Peyer's patch (tissue), 4 donors: ENCODE measurements at regions not wholly inside any gene's neighbourhood (a gene's known extent, or its start where the extent isn't known, plus 50 kb on each side); places are given as distances from the start of the nearest gene placed in this dataset.
"Not testable (repeated sequence)": the region's sequence is repeated elsewhere in the genome, so short reads cannot be mapped to it uniquely, and the experiment has no call there.

ENCODE experiments used
- DNase-seq, 3 donors: peaks; one replicate each; pipeline ENCODE4 v3.0.0-alpha.2; 2017 to 2019
- H3K27ac ChIP-seq, 4 donors: fragments of 200-600 bp; sonication (generic); one replicate each; pipeline ENCODE4 v1.5.1; 2016 to 2019
- H3K27me3 ChIP-seq, 2 donors: fragments of 200-600 bp; sonication (generic); one replicate each; pipeline ENCODE4 v1.5.1; 2019
- H3K36me3 ChIP-seq, 3 donors: fragments of 200-600 bp; sonication (generic); one replicate each; pipeline ENCODE4 v1.5.1; 2016 to 2019
- H3K4me1 ChIP-seq, 4 donors: fragments of 200-600 bp; sonication (generic); one replicate each; pipeline ENCODE4 v1.5.1; 2016 to 2019
- H3K4me3 ChIP-seq, 4 donors: fragments of 200-600 bp; sonication (generic); 1 replicate in 3 of 4; 2 replicates in 1 of 4; pipeline ENCODE4 v1.5.1; 2016 to 2019; ENCODE audit warnings: mild to moderate bottlenecking in 1 of 4
- H3K9me3 ChIP-seq, 4 donors: fragments of 200-600 bp; sonication (generic); one replicate each; pipeline ENCODE4 v1.5.1; 2016 to 2019; ENCODE audit warnings: mild to moderate bottlenecking in 1 of 4
- CTCF ChIP-seq, 6 experiments: fragments of 450-650 bp in 4 of 6; fragments of 200-600 bp in 2 of 6; sonication (generic) in 1 of 6; IDR thresholded peaks; one replicate each; pipeline ENCODE4 v1.5.1; 2017 to 2019; ENCODE audit warnings: antibody characterized with exemption in 6 of 6, mild to moderate bottlenecking in 3 of 6, moderate library complexity in 1 of 6
- POLR2A ChIP-seq, 2 donors: fragments of 450-650 bp; IDR thresholded peaks; one replicate each; pipeline ENCODE4 v1.5.1; 2017; ENCODE audit warnings: antibody characterized with exemption in 2 of 2, mild to moderate bottlenecking in 2 of 2, moderate library complexity in 2 of 2

GRCh38 chr3:191894406-191894805, 433.4 kb downstream of the PYDC2 start:
- no peak overlapping the region for H3K4me3 ChIP-seq
- no peaks in the 10 kb centered on the region for H3K4me1 ChIP-seq
- TF ChIP-seq POLR2A (IDR thresholded peaks at IDR 0.05): no peak
- TF ChIP-seq CTCF (IDR thresholded peaks at IDR 0.05): no peak
- no peaks in the 10 kb centered on the region for H3K27me3 ChIP-seq
- no peaks in the 10 kb centered on the region for H3K9me3 ChIP-seq
- no peak for DNase-seq
- no peaks in the 10 kb centered on the region for H3K36me3 ChIP-seq
- no peak overlapping the region for H3K27ac ChIP-seq

- H3K27me3 ChIP-seq: no peaks in the 10 kb centered on the region
- H3K27ac ChIP-seq: no peak overlapping the region
- no peaks in the 10 kb centered on the region for H3K36me3 ChIP-seq
- no peaks in the 10 kb centered on the region for H3K4me1 ChIP-seq
- DNase-seq: no peak
- TF ChIP-seq CTCF (IDR thresholded peaks at IDR 0.05) (no peak), POLR2A (IDR thresholded peaks at IDR 0.05) (no peak)
- H3K9me3 ChIP-seq: no peaks in the 10 kb centered on the region
- no peak overlapping the region for H3K4me3 ChIP-seq
Measured at GRCh38 chr3:191901741-191902140, 440.8 kb downstream of the PYDC2 start.

GRCh38 chr3:191912616-191913204, 451.7 kb downstream of the PYDC2 start:
- no peak overlapping the region for H3K27ac ChIP-seq
- no peaks in the 10 kb centered on the region for H3K27me3 ChIP-seq
- no peaks in the 10 kb centered on the region for H3K9me3 ChIP-seq
- no peaks in the 10 kb centered on the region for H3K4me1 ChIP-seq
- TF ChIP-seq POLR2A (IDR thresholded peaks at IDR 0.05) (no peak), CTCF (IDR thresholded peaks at IDR 0.05) (no peak)
- no peak for DNase-seq
- H3K36me3 ChIP-seq: no peaks in the 10 kb centered on the region
- no peak overlapping the region for H3K4me3 ChIP-seq

GRCh38 chr3:191915712-191916111, 454.7 kb downstream of the PYDC2 start:
- DNase-seq: no peak
- TF ChIP-seq POLR2A (IDR thresholded peaks at IDR 0.05): no peak
- TF ChIP-seq CTCF (IDR thresholded peaks at IDR 0.05): no peak
- Histone ChIP-seq H3K27me3 (no peaks in the 10 kb centered on the region), H3K27ac (no peak overlapping the region), H3K4me1 (no peaks in the 10 kb centered on the region), H3K4me3 (no peak overlapping the region), H3K36me3 (no peaks in the 10 kb centered on the region), H3K9me3 (no peaks in the 10 kb centered on the region)

- H3K9me3 ChIP-seq: no peaks in the 10 kb centered on the region
- H3K27me3 ChIP-seq: no peaks in the 10 kb centered on the region
- H3K4me1 ChIP-seq: no peaks in the 10 kb centered on the region
- TF ChIP-seq POLR2A (IDR thresholded peaks at IDR 0.05) (no peak), CTCF (IDR thresholded peaks at IDR 0.05) (no peak)
- H3K4me3 ChIP-seq: no peak overlapping the region
- DNase-seq: no peak
- no peaks in the 10 kb centered on the region for H3K36me3 ChIP-seq
- H3K27ac ChIP-seq: no peak overlapping the region
Measured at GRCh38 chr3:191919491-191920026, 458.6 kb downstream of the PYDC2 start.

GRCh38 chr3:191922570-191922969, 461.6 kb downstream of the PYDC2 start:
- TF ChIP-seq POLR2A (IDR thresholded peaks at IDR 0.05) (no peak), CTCF (IDR thresholded peaks at IDR 0.05) (no peak)
- H3K4me1 ChIP-seq: no peaks in the 10 kb centered on the region
- H3K9me3 ChIP-seq: no peaks in the 10 kb centered on the region
- H3K27ac ChIP-seq: no peak overlapping the region
- no peak for DNase-seq
- H3K27me3 ChIP-seq: no peaks in the 10 kb centered on the region
- no peaks in the 10 kb centered on the region for H3K36me3 ChIP-seq
- H3K4me3 ChIP-seq: no peak overlapping the region

- not testable (repeated sequence) for DNase-seq, H3K27ac ChIP-seq, H3K9me3 ChIP-seq, H3K27me3 ChIP-seq, H3K4me3 ChIP-seq, H3K36me3 ChIP-seq, H3K4me1 ChIP-seq
Measured at GRCh38 chr3:191927183-191927817, 466.3 kb downstream of the PYDC2 start.

GRCh38 chr3:191927998-191928397, 467.0 kb downstream of the PYDC2 start:
- not testable (repeated sequence) for DNase-seq

More at GRCh38 chr3:191927998-191928397, 467.0 kb downstream of the PYDC2 start:
- H3K9me3 ChIP-seq, H3K27me3 ChIP-seq, H3K27ac ChIP-seq, H3K4me3 ChIP-seq, H3K36me3 ChIP-seq, H3K4me1 ChIP-seq: not testable (repeated sequence)
